ENCODE measurements at regions not wholly inside any gene's neighbourhood (a gene's known extent, or its start where the extent isn't known, plus 50 kb on each side); places are given as distances from the start of the nearest gene placed in this dataset.

DNA sequence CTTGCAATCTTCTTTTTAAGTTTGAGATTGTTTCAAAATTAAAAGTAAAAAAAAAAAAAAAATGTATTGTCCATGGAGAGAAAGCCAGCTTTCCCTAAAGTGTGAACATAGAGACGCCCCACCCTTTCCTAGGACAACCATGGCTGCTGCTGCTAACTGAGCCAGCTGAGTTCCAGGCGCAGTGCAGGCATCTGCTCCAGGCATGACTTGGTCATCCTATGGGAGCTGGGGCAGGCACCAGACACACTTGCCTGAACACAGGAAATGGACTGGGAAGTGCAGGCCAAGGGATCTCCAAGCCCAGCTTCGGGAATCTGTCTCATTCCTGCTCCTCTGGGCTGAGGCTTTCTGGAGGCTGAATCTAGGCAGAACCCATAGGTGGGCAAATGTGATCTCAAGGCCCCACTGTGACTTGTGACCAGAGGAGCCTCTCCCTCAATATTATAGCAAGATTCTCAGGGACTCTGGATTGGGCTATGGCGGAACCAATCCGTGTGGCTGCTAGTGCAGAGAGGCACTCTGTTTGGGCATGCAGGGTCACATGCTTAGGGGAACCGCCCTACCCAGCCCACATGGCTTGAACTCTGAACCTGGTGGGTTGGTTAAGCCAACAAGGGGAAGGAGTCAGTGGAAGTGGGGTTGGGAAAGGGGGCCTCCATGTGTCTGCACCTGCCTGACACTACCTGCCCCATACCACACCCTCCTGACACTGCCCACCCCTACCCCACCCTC lies 138.2 kb upstream of the CST7 start:
- no peak overlapping the region for H3K27ac ChIP-seq

DNA sequence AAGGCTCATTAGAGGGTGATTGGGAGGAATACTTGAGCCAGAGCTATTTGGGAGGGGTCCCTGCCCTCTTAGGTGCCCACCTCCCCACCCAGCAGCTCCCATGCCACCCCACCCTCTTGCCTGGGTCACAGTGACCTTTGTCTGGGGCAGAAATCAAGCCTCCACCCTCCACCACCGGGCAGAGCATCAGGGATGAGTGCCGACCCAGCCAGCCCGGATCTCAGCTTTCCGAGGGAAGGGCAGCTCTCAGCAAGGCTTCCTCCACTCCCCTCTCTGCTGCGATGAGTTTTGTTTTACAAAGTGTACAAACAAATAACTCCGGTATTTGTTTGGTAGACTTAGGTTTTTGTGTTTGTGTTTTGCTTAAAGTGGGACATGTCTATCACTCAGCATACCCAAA lies 136.7 kb upstream of the CST7 start:
- no peak for DNase-seq (ENCODE audit: low read depth, low spot score)
- H3K27ac ChIP-seq: no peak overlapping the region

More for the DNA sequence above, 138.2 kb upstream of the CST7 start:
- DNase-seq (ENCODE audit: low read depth, low spot score): no peak

- H3K27ac ChIP-seq: no peak overlapping the region
- no peak for DNase-seq (ENCODE audit: low read depth, low spot score)
These were observed 136.0 kb upstream of the CST7 start for GRCh38 chr20:24813080-24813479.

DNA sequence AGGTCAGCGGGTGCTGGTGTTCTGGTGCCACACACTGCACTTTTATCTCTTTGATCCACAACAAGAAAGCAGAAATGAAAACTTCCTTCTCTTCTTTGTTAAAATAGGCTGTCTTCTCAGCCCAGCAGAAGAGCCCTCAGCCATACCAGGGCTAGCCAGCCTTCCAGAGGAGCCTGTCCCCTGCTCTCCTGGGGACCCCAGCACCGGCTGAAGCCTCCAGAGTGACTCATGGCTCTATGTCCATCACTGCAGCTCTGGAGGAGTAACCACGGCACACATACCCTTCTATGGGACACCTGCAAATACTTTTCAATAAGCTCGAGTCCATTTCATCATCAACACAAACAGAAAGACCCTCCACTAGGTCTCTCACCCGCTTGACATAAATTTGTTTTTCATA lies 135.6 kb upstream of the CST7 start:
- DNase-seq (ENCODE audit: low read depth, low spot score): no peak
- H3K27ac ChIP-seq: no peak overlapping the region

DNA sequence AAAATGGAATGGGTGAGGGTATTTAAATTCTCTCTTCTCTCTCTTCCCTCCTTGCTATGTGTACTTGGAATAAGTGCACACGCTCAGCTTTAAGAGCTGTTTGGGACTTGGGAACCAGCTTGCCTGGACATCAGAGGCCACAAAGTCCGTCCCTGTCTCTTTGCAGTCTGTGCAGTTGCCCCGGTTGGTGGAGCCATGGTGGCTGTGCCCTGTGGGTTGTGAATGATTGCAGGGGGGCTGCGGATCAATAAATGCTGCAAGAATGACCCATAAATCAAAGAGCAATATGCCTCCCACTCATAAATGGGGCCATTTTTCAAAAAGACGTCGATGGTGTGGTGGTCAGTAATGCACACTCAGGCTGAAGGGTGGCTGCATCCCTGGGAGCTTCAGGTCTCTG lies 135.1 kb upstream of the CST7 start:
- DNase-seq (ENCODE audit: low read depth, low spot score): no peak
- no peak overlapping the region for H3K27ac ChIP-seq

- no peak for DNase-seq (ENCODE audit: low read depth, low spot score)
- H3K27ac ChIP-seq: no peak overlapping the region
These were observed 134.4 kb upstream of the CST7 start for GRCh38 chr20:24814556-24815195.

- no peak overlapping the region for H3K27ac ChIP-seq
- no peak for DNase-seq (ENCODE audit: low read depth, low spot score)
These were observed 133.8 kb upstream of the CST7 start for GRCh38 chr20:24815196-24815815.

- DNase-seq (ENCODE audit: low read depth, low spot score): no peak
- no peak overlapping the region for H3K27ac ChIP-seq
These were observed 133.1 kb upstream of the CST7 start for GRCh38 chr20:24815931-24816330.

DNA sequence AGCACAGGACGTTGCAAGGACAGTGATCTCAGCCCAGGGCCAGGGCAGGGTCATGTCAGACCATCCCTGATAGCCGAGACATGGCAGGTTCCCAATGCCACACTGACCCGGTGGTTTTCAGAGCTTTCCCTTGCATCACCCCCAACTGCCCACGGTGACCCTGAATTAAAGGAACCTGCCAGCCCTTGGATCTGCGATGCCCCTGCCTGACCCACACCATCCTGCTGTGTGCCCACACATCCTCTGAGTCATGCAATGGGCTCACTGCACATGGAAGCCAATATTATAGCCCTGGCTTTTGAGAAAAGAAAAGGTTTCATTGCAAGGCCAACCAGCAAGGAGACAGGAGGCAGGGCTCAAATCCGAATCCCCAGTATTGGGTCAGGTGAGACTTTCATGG lies 132.6 kb upstream of the CST7 start:
- H3K27ac ChIP-seq: no peak overlapping the region
- DNase-seq (ENCODE audit: low read depth, low spot score): no peak

DNA sequence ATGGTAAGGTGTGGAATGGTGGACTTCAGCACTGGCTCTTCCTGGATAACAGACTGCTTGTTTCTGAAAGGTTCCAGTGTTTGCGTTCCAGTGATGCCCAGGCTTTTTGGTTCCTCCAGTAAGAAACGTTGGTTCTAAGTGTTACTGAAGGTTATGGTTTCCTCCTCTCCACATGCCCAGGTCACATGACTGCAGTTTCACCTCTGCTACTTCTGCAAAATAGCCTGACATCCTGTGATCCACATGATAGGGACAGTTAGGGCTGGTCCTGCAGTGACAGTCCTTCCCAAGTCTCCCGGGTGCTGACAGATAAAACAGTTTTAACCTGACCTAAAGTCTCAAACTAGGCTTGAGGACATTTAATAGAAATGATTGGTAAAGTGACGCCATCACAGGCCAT lies 132.2 kb upstream of the CST7 start:
- no peak for DNase-seq (ENCODE audit: low read depth, low spot score)
- H3K27ac ChIP-seq: no peak overlapping the region

DNA sequence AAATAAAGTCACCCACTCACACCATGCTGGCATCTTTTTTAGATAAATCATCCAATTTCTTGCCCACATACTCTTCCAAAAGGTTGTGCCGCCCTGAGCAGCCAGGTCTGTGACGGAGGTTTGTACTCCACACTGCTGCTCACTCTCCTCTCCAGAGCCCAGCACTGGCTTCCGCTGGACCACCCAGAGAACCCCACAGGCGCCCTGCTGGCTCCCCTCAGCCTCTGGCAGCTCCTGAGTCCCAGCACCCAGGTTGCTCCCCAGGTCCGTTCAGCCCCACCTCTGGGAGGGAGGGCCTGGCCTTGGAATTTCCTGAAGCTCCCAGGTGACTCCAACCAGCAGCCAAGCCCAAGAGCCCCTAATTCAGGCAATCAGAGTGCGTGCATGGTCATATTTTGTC lies 131.7 kb upstream of the CST7 start:
- H3K27ac ChIP-seq: no peak overlapping the region
- no peak for DNase-seq (ENCODE audit: low read depth, low spot score)

- DNase-seq (ENCODE audit: low read depth, low spot score): no peak
- H3K27ac ChIP-seq: no peak overlapping the region
These were observed 131.0 kb upstream of the CST7 start for GRCh38 chr20:24818056-24818455.

DNA sequence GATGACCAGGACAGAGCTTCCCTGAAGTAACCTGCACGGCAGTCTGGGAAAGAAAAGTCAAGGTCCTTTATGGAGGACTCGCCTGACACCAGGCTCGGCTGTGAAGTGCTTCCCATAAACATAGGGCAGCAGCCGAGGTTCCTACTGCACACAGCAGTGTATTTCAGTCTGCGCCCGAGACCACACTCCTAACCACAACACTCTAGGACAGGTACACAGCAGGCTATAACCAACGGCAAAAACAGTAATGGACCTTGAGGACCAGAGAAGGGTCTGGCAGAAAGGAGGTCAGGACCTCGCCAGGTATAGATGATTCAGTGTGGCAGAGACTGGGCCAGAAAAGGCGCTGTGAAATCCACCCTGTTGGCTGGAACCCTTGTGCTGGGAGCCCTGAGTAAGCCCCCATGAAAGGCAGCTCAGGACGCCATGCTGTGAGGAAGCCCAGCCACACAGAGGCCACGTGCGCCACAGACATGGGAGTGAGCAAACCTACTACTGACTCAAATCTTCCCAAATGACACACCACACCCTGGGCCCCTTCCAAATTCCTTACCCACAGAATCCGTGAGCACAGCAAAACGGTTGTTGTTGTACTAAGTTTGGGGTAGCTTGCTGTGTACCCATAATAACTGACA lies 129.6 kb upstream of the CST7 start:
- DNase-seq (ENCODE audit: low read depth, low spot score): no peak

GRCh38 chr20:24820345-24820744 lies 128.7 kb upstream of the CST7 start:
- H3K27ac ChIP-seq: no peak overlapping the region
- DNase-seq (ENCODE audit: low read depth, low spot score): no peak

More for the DNA sequence above, 129.6 kb upstream of the CST7 start:
- no peak overlapping the region for H3K27ac ChIP-seq

DNA sequence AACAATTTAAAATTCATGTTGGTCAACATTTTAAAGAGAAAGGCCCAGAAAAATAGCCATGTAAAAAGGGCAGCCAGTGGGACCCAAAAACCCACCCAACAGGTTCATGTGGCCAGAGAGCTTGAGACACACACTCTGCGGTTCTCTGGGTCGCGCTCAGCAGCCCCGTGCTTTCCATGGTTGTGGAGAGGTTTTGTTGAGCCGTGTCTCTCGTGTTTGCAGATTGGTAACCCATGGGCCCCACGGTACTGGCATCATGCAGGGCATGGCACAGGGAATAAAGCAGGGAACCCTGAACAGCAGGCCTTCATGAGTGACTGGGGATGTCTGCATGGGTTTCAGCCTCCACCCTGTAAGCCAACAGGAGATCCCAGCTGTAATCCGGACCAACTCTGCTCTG lies 127.7 kb upstream of the CST7 start:
- no peak overlapping the region for H3K27ac ChIP-seq
- DNase-seq (ENCODE audit: low read depth, low spot score): no peak

DNA sequence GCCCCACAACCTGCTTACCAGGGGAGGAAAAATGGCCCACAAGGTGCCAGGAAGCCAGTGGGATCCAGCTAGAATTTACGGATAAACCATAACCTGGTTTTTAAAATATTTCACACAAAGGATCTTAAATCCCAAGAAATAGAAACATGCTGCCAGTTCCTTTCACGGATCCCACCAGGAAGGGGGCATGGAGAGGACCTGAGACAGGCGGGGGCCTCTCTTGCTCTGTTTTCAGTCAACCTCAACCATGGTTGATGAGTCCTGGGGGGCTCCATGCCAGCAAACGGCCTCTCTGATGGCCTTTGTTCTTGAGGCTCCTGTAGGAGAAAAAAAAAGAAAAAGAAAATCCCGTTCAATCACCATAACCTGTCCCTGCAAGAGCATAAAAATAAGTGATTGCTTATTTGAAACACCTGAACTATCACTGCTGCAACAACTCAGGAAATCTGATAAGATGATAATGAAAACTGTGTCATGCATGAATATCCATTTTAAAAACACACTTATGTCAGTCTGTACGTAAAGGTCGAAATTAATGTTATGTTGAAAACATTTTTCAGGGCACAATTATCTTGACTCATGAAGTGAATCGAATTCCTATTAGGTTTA lies 125.8 kb upstream of the CST7 start:
- no peak for DNase-seq (ENCODE audit: low read depth, low spot score)
- no peak overlapping the region for H3K27ac ChIP-seq

DNA sequence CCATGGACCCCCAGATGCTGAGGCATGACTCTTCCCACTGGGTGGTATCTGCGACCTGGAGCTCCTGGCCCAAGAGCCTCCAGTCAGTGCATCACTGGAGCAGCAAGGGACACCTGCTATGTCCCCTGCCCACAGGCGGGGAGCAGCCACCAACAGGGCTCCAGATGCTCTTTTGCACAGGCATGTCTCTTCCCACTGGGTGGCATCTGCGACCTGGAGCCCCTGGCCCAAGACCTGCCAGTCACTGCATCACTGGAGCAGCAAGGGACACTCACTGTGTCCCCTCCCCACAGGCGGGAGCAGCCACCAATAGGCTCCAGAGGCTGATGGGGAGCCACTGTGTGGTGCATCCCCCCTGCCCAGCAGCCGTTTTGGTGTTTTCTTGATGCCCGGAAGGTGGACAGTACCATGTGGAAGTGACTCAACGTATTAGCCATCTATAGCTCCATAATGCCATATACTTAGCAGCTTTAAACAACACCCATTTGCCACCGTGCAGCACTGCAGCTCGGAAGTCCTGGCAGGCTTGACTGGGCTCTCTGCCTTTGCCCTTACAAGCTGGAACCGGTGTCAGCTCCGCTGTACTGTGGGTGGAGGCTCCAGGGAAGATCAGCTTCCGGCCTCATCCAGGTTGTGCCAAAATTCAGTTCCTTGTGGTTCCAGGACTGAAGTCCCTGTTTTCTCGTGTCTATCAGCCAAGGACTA lies 124.9 kb upstream of the CST7 start:
- H3K27ac ChIP-seq: no peak overlapping the region
- DNase-seq (ENCODE audit: low read depth, low spot score): no peak

DNA sequence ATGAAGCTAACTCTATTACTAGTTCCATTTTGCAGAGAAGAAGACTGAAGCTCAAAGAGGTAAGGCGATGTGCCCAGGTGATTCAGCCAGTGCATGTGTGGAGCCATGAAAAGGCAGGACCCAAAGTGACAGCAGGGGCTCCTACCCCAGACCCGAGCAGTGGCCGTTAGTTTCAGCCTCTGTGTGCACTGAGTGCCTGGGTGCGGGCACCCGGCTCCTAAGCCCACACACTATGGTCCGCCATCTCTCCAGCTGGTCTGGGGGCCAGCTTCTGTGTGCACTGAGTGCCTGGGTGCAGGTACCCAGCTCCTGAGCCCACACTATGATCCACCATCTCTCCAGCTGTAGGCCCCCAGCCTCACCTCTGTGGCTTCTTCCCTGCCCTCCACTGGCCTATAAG lies 123.5 kb upstream of the CST7 start:
- no peak for DNase-seq (ENCODE audit: low read depth, low spot score)
- H3K27ac ChIP-seq: no peak overlapping the region

GRCh38 chr20:24827603-24828295 lies 121.3 kb upstream of the CST7 start:
- no peak for DNase-seq (ENCODE audit: low read depth, low spot score)

More at GRCh38 chr20:24827603-24828295, 121.3 kb upstream of the CST7 start:
- H3K27ac ChIP-seq: no peak overlapping the region

All from epithelial cell of prostate (primary cell).